Suprapubic skin (tissue), 3 donors: ENCODE measurements at regions not wholly inside any gene's neighbourhood (a gene's known extent, or its start where the extent isn't known, plus 50 kb on each side); places are given as distances from the start of the nearest gene placed in this dataset.

Experiments
- EP300 ChIP-seq: sonication (generic); formaldehyde crosslinking; IDR thresholded peaks from one replicate; pipeline ENCODE4 v1.6.1; 2017; ENCODE audit warnings: antibody characterized with exemption
- POLR2A ChIP-seq, 2 donors: fragments of 450-650 bp; IDR thresholded peaks; one replicate each; pipeline ENCODE4 v1.6.1; 2017; ENCODE audit warnings: antibody characterized with exemption in 2 of 2, mild to moderate bottlenecking in 2 of 2, moderate library complexity in 2 of 2
- TF ChIP-seq, protein P1 (sequence below), 2 donors: fragments of 200-600 bp in 1 of 2; fragments of 450-650 bp in 1 of 2; sonication (generic) in 1 of 2; IDR thresholded peaks; one replicate each; pipeline ENCODE4 v1.5.1; 2016 to 2019; ENCODE audit warnings: antibody characterized with exemption in 2 of 2, mild to moderate bottlenecking in 1 of 2, moderate library complexity in 1 of 2

DNA sequence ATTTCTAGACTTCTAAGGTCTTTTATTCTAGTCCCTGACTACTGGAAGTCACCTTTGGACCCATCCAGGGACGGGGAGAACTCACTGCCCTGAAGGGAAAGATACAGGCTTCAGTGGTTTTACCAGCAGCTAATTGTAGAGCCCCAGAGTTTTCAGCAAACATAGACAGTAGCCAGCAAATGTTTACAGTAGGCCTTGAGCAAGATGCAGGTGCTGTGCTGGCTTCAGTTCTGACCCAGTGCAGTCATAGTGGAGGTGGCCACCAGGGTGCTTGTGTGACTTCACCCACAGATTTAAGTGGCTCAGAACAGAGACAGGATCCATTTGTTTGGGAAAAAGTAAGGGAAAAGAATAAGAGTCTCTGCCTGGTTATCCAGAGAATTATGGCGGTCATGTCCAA lies 384.4 kb upstream of the AR start:
- TF ChIP-seq, protein P1, sequence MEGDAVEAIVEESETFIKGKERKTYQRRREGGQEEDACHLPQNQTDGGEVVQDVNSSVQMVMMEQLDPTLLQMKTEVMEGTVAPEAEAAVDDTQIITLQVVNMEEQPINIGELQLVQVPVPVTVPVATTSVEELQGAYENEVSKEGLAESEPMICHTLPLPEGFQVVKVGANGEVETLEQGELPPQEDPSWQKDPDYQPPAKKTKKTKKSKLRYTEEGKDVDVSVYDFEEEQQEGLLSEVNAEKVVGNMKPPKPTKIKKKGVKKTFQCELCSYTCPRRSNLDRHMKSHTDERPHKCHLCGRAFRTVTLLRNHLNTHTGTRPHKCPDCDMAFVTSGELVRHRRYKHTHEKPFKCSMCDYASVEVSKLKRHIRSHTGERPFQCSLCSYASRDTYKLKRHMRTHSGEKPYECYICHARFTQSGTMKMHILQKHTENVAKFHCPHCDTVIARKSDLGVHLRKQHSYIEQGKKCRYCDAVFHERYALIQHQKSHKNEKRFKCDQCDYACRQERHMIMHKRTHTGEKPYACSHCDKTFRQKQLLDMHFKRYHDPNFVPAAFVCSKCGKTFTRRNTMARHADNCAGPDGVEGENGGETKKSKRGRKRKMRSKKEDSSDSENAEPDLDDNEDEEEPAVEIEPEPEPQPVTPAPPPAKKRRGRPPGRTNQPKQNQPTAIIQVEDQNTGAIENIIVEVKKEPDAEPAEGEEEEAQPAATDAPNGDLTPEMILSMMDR (IDR thresholded peaks at IDR 0.05) = no peak
- TF ChIP-seq EP300 = no peak
- no peak for TF ChIP-seq POLR2A (IDR thresholded peaks at IDR 0.05)
